ENCODE measurements at regions not wholly inside any gene's neighbourhood (a gene's known extent, or its start where the extent isn't known, plus 50 kb on each side); places are given as distances from the start of the nearest gene placed in this dataset.

DNA sequence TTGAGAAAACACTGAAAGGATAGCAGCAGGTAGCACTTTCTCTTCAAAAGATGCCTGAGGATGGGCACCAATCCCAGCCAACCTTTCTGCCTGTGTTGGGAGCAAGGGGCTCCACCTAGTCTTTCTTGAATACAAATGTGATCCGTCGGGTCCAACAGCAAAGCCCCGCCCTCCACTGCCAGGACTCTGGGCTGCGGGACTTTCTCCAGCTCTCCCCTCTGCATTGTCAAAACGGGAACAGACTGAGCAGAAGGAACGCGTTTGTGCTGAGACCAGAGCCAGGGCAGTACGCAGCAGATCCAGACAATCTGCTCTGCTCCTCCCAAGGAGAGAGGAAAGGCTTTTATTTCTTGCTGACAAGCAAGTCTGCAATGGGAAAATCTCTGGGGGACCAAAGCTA lies 139.7 kb downstream of the SEC61B start:
- in situ Hi-C loops (cut with HindIII; ENCODE audit: low sequenced_read_pairs) = no loop called here

DNA sequence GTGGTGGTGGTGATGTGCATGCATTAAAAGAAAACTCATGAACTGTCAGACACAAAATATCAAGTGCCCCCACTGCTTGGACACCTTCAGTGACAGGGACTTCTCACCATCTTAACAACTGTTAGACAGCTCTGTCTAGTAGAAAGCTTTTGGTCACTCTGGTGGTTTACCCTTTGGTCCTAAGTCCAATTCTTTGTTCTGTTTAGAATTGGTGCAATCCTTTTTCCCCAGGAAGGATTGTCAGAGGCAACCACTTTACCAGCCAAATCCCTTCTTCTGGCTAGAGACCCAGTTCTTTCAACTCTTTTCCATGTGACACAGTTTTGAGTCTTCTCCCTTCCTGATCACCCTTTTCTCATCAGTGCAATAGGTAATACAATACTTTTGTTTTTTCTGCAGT lies 140.2 kb downstream of the SEC61B start:
- in situ Hi-C loops (cut with HindIII; ENCODE audit: low sequenced_read_pairs) = no loop called here

DNA sequence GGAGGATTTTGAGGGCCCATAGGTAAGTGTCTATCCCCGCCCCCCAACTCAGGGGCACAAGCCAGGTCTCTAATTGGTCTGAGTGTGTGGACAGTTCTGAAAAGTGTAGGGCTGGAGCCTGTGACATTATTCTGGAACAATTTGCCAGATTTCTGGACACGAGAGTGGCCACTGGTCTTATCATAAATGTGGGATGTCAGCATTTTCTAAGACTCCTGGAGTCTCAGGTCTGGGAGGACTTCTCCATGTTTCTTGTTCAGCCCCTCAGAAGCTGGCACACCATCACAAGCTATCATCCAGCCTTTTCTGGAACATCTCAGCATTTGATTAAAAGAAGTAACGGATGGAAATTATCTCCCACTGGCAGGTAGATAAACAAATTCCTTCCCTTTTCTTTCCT lies 141.4 kb downstream of the SEC61B start:
- in situ Hi-C loops (cut with HindIII; ENCODE audit: low sequenced_read_pairs) = no loop called here

DNA sequence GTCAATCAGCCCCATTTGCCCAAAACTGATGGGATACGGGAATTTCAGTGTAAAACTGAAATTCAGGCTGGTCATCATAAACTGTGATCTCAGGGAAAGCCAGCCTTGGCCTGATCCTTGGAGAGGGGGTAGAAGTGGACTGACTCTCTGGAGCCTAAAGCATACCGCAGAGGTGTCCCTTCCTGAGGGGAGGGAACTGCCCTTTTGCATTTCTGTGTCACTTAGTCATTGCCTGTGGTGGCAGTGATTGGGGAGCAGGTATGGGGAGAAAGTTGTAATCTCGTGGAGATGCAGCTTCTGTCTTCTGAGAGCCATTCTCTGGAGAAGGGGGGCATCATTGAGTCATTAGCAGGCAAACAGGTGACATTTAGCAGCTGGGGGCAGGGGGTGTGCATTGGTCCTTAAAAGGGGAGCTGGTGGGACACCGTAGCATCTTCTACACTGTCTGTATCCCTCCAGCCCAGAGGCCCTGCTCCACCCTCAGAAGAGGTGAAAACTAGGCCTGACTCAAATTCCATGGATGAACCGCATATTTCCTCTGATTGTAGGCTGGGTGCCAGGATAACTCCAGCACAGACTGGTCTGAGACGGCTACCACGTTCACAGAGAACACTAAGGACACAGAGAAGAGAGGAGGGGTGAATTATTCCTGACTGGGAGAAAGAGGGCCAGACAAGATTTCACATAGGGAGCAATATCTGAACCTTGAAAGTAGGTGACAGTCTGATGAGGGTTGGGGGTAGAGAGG lies 143.3 kb downstream of the SEC61B start:
- in situ Hi-C loops (cut with HindIII; ENCODE audit: low sequenced_read_pairs) = no loop called here

DNA sequence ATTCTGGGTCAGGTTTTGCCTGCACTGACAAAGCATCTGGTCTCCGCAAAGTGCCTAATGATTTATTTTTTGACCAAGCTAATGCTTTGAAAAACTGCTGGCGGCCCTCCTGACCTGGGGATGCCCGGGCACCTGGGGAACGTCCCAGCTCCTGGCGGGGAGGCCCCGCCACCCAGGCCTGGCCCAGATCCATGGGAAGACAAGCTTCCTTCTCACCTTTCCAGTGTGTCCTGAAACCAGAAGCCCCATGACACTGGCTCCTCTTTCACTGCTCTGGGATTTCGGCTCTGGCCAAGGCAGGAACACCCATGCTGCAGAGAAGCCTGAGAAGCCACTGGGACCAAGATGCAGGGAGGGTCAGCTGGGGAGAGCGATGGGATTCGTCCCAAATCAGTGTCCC lies 144.1 kb downstream of the SEC61B start:
- in situ Hi-C loops (cut with HindIII; ENCODE audit: low sequenced_read_pairs) = no loop called here

DNA sequence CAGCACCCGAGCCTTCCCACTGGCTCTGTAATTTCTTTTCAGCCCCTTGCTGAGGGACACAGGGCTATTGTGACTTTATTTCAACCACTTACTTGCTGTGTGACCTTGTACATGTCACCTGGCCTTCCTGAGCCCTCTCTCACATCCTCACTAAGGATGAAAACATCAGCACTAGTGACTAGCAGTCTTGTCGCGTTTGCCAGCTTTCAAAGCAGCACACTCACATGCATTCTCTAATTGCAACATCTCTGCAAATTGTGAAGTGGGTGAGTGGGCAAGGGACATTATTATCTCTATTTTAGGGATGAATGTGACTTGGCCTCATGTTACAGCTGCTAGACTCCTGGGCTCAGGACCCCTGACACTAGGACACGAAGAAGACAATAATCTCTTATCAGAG lies 144.5 kb downstream of the SEC61B start:
- in situ Hi-C loops (cut with HindIII; ENCODE audit: low sequenced_read_pairs) = no loop called here

DNA sequence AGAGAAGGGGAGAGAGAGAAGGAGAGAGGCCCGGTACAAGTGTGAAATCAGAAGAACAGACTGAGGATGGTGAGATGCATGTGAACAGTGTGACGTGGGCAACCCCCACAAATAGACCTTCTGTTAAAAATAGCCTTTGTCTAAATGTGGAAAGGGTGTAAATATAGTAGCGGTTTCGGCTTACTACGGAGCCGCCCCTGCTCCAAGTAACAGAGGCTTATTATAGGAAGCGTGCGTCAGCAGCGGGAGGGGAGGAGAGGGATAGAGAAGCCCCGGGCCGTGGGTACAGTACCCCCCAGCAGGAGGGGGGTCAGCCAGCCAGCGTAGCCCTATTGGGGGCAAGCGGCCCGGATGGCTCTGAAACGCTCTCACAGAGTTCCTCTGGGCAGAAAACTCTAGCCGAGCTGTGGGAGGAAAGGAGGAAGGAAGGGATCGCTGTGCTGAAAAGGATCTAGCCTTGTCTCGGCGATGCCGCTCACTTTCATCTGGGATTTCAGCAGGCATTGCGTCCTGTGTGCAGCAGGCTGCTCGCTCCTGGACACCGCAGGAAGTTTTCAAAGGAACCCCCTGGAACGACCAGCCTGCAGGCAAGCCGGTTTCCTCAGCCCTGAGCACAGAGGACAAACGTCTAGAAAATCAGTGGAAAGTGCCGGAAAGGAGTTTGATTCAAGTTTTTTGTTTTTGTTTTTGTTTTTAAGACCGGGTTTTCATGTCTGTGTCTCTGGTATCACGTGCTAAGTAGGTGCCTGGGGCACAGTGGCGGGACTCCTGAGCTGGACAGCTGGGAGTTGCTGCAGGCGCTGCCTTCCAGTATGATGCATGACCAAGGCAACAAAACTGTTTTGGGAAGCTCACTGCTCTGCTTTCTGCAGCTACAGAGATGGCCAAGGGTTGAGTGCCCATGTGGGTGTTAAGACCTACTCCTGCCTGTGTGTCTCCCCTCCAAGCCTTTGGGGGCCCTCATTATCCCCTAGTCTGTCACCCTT lies 146.6 kb downstream of the SEC61B start:
- in situ Hi-C loops (cut with HindIII; ENCODE audit: low sequenced_read_pairs) = no loop called here

DNA sequence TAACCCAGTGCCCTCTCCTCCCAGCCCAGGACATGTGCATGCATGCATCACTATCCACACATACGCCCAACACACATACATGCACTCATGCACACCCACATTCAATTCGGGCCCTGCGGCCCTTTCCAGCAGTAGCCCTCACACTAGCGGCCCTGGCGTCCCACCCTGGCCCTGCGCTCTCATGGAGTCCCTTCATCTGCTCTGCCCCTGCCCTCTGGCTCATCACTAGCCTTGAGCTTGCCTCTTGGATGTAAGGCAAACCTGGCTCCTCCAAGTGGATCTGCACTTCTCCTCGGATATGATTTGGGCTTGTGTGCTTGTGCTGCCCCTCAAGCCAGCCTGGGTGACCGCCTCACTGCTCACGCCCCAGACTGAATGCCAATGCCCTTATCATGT lies 147.2 kb downstream of the SEC61B start:
- in situ Hi-C loops (cut with HindIII; ENCODE audit: low sequenced_read_pairs) = no loop called here

DNA sequence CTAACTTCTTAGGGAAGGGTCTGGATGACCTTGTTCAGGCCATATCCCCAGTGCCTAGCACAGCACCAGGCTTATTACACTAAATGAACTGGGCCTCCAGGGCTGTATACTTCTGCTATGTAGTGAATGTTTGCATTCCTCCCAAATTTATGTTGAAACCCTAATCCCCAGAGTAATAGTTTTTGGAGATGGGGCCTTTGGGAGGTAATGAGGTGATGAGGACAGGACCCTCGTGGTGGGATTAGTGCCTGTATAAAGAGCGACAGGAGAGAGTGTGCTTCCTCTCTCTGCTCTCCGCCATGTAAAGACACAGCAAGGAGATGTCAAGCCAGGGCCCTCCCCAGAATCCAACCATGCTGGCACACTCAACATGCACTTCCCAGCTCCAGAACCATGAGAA lies 148.3 kb downstream of the SEC61B start:
- in situ Hi-C loops (cut with HindIII; ENCODE audit: low sequenced_read_pairs) = no loop called here

DNA sequence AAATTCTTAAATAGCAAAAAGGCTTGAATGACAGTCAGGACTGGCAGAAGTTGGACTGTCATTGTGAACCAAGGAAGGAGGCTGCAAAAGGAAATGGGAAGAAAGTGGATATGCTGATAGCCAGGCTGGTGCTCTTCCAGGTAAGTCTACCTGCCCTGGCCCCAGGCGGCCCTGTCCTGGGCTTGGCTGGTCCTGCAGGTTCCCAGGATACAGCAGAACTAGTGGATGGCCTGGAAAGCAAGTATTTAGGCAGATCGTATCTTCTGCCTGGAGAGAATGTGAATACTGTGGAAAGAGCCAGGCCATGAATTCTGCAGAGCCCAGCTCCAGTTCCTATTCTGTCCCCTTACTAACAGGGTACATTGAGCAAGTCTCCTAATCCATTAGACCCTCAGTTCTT lies 149.3 kb downstream of the SEC61B start:
- in situ Hi-C loops (cut with HindIII; ENCODE audit: low sequenced_read_pairs) = no loop called here

DNA sequence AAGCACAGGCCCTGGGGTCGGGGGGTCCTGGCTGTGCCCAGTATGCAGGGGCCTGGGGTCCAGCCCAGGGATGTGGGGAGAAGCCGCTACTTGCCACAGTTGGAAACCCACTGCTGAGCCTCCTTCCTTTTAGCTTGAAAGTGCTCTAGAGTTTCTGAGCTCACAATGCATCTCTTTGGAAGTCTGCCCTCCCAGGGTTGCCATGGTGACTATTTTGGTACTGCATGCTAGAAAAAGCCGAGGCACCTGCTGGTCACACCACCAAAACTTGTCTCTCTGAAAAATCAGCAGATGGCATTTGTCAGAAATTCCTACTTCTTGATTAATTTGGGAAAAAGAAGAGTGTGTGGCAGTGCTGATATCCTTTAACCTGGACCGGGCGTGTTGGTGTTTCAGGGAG lies 151.8 kb downstream of the SEC61B start:
- in situ Hi-C loops (cut with HindIII; ENCODE audit: low sequenced_read_pairs) = no loop called here

DNA sequence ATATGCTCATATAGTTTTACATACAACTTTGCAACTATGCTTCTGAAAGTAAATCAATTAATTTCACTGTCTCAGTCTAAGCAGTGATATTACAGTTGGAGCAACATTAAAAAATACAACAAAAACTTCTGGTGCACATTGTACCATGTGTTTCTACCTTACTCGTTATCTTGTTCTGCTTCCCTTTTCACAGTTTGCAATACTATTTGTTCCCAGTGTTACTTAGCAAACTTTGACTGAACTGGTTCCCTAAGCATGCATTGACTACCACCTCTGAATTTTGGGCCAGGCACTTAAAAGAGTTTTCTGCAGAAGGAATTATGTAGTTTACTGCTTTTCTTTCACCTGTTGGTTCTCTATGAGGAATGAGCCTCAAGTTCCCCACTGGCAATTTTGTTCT lies 152.7 kb downstream of the SEC61B start:
- in situ Hi-C loops (cut with HindIII; ENCODE audit: low sequenced_read_pairs) = no loop called here

DNA sequence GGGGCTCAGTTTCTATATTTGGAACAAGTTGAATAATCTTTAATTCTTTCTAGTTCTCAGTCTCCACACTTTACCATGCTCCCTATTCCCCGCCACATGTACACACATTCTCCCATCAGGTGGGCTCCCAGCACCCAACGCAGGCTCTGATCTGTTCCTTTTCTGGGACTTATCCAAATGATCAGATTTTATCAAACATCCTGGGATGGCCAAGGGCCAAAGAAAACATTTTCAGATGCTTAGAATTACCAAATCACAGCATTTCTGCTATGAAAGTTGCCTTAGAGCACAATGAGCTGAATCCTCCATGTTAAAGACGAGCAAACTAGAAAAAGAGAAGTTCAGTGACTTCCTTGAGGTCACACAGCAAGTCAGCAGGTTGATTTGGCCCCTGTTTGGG lies 153.4 kb downstream of the SEC61B start:
- in situ Hi-C loops (cut with HindIII; ENCODE audit: low sequenced_read_pairs) = no loop called here

DNA sequence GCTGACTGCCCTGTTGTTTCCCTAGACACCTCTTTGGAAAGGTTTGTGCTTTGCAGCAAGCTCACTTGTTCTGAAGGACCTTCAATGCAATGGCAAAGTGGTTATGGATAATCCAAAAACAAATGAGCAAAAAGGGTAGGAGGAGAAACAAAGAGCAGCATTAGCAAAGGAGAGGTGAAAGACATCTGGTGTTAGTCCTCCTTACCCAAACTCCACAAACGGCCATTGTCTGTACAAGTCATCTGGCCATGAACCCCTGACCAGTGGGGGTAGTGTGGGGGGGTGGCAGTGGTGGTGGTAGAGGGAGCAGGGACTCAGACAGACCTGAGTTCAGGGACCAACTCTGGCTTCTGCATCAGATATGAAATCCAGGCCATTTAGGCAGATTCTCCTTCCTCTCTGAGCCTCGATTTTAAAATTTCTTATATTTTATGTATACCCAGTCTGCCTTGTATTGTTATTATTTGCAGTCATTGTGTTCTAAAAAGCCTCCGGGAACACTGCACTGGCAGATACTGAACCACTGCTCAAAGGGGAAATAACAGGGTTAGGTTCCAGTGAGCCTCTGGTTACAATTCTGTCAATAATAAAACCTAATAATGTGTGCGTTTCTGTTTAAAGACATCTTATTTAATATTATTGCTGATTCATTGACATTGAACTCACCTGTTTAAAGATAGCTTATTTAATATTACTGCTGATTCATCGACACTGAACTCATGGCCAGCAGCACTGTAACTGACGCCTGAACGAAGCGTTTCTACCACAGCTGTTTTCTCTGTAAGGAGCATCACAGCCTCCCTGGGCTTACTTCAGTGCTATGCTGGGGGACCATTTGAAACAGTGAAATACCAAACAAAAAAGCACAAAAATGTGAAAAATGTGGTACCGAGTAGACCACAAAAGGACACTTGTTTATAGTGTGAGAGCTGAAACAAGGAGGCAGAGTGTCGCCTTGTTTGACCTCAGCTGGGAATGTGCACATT lies 156.0 kb downstream of the SEC61B start:
- in situ Hi-C loops (cut with HindIII; ENCODE audit: low sequenced_read_pairs) = no loop called here

DNA sequence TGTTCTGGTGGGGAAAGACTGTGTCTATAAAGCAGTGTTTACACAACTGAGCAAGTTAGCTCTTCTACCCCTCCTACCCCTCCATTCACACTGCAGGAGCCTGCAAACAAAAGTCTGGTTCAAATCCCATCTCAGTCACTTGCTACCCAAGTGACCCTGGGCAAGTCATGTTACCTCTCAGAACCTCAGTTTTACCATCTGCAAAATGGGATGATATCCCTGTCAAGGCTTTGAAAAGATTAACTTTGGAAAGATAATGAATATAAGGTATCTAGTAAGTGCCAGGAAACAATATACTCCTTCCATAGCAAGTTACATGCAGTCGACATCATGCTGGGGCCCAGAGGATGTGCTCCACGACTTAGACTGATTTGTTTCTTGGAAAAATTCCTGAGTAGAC lies 161.5 kb downstream of the SEC61B start:
- in situ Hi-C loops (cut with HindIII; ENCODE audit: low sequenced_read_pairs) = no loop called here

DNA sequence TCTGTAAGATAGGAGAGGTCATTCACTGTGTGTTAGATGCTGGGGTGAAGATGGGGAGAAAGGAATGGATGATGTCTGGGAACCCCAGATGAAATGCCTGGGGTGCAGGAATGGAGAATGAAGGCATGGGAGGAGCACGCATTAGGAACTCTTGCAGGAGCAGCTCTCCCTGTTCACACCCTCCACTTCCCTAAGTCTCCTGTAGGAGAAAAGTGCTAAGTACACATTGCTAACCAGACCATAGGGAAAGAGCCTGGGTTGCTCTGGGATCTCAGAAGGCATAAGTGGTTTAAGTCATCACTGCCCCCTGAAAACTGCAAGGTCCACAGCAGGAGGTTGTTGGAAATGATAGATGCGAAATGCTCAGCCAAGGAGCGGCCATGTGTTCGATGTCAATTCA lies 163.1 kb downstream of the SEC61B start:
- in situ Hi-C loops (cut with HindIII; ENCODE audit: low sequenced_read_pairs) = no loop called here

DNA sequence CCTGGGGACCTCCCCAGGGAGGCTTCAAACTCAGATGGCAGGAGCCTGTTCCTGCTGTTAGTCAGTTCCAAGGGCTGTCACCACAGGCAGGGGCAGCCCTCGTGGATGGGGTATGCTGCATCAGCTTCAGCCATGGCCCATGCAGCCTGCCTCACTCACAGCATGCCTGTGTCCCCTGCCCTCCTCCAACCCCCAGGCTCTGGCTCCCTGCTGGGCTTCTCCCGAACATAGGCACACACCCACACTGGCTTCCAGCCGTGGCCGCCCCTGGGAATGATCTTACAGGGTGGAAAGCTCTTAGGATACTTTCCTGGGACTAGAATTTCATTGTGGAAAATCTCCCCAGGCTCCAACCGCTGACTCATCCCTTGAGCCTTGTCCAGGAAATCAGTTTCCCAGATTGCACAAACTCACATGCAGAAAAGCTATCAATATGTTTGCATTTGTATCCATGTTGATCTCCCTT lies 163.8 kb downstream of the SEC61B start:
- in situ Hi-C loops (cut with HindIII; ENCODE audit: low sequenced_read_pairs) = no loop called here

DNA sequence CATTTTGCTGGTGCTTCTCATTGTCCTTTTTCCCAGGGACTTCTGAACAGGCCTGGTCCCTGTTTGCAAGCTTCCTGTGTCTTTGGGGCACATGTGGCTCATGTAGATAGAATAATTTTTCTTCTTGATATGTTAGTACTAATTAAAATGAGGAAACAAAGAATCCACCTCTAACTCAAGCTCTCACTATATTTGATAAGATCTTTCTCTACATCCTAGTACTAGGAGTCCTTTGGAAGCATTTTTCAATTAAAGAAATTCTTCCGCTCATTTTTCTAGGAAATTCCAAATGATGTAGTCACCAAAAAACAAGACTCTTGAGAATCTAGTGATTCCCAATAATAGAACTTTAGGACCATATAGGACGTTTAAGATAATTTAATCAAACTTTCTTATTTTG lies 165.3 kb downstream of the SEC61B start:
- in situ Hi-C loops (cut with HindIII; ENCODE audit: low sequenced_read_pairs) = no loop called here

DNA sequence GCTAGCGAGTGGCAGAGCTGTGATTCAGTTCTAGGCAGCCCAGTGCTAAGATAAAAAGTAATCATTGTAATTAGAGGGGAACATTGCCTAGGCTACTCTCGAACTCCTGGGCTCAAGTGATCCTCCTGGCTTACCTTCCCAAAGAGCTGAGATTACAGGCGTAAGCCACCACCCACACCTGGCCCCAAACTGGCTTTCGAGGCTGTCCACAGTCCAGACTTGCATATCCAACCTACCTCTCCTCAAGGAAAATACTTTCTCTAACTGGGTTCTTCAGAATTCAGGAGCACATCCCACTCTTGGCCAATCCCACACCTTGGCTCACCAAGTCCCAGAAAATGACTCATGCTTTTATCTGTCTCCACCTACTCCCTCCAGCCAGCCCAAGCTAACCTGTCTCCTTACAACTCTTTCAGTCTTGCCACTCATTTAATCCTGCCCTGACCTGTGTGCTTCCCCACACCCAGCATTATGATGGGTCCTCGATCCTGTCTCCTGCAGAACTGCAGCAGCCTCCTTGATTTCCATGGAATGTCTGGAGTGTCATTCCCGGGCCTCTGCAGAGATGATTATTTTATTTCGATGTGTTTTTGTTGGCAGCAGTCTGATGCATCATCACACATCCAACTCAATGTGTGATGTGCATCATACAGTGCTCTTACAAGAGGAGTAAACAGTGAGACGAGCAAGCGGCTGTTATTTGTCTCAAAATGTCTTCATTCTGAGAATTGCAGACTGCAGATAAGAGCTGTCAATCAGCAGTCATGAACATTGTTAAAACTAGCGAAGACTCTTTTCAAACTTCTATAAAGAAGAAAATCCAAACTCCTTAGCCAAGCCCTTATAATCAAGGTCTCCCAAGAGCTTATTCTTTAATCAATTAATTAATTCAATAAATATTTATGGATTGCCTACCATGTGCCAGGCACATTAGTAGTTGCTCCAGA lies 167.3 kb downstream of the SEC61B start:
- in situ Hi-C loops (cut with HindIII; ENCODE audit: low sequenced_read_pairs) = loop anchor here (5.0 kb wide), 1 partner anchor 48 kb away; no protein-coding TSS in a partner anchor

All from endothelial cell of hepatic sinusoid (primary cell).